Testis (tissue), 2 donors: ENCODE measurements at regions not wholly inside any gene's neighbourhood (a gene's known extent, or its start where the extent isn't known, plus 50 kb on each side); places are given as distances from the start of the nearest gene placed in this dataset.

Experiments used
- DNase-seq: peaks from one replicate; pipeline ENCODE4 v3.0.0-alpha.2; 2019
- H3K27ac ChIP-seq, 2 donors: fragments of 200-600 bp; sonication (generic); one replicate each; pipeline ENCODE4 v1.5.1; 2019
- H3K27me3 ChIP-seq: fragments of 200-600 bp; sonication (generic); one replicate; pipeline ENCODE4 v1.5.1; 2019
- H3K36me3 ChIP-seq: fragments of 200-600 bp; sonication (generic); one replicate; pipeline ENCODE4 v1.5.1; 2017; ENCODE audit warnings: low read depth; ENCODE audit errors: missing control alignments
- H3K4me1 ChIP-seq: fragments of 200-600 bp; sonication (generic); one replicate; pipeline ENCODE4 v1.5.1; 2019
- H3K4me3 ChIP-seq, 2 donors: fragments of 200-600 bp; sonication (generic); one replicate each; pipeline ENCODE4 v1.5.1; 2017 to 2019
- H3K9me3 ChIP-seq: fragments of 200-600 bp; sonication (generic); one replicate; pipeline ENCODE4 v1.5.1; 2017
- CTCF ChIP-seq, 3 experiments: fragments of 450-650 bp in 2 of 3; fragments of 200-600 bp in 1 of 3; sonication (generic) in 1 of 3; IDR thresholded peaks; one replicate each; pipeline ENCODE4 v1.5.1; 2016 to 2019; ENCODE audit warnings: antibody characterized with exemption in 3 of 3, mild to moderate bottlenecking in 2 of 3, moderate library complexity in 1 of 3
- POLR2A ChIP-seq: fragments of 450-650 bp; IDR thresholded peaks from one replicate; pipeline ENCODE4 v1.6.1; 2017; ENCODE audit warnings: antibody characterized with exemption, mild to moderate bottlenecking, moderate library complexity
- WGBS, 2 donors: methylation state at CpG; one replicate each; pipeline ENCODE4 v1.1.5; 2018; 5-methylcytosine and 5-hydroxymethylcytosine counted together
- intact Hi-C: fragments of 100-400 bp; cut with DNase I; formaldehyde crosslinking; loops from one replicate; pipeline ENCODE4 v1.15.1; 2023; ENCODE audit warnings: low total_unique reads

- Histone ChIP-seq H3K9me3 (no peaks in the 10 kb centered on the region), H3K4me1 (no peaks in the 10 kb centered on the region), H3K36me3 (no peaks in the 10 kb centered on the region), H3K4me3 (no peak overlapping the region), H3K27ac (no peak overlapping the region), H3K27me3 (no peaks in the 10 kb centered on the region)
- no peak for TF ChIP-seq POLR2A
- no peak for TF ChIP-seq CTCF (IDR thresholded peaks at IDR 0.05)
- peak; percentile 34 for DNase-seq
- intact Hi-C loops = no loop called here
- 59 to 68% methylated on average over 5 of the region's 5 CpGs for WGBS, 2 donors
These were observed 1092.0 kb downstream of the MAT2B start for GRCh38 chr5:164597293-164597900.

GRCh38 chr5:164600274-164600673 is 1094.9 kb downstream of the MAT2B start:
- no peak for DNase-seq
- TF ChIP-seq CTCF (IDR thresholded peaks at IDR 0.05) = no peak
- TF ChIP-seq POLR2A = no peak
- no peaks in the 10 kb centered on the region for H3K4me1 ChIP-seq
- no peaks in the 10 kb centered on the region for H3K36me3 ChIP-seq
- WGBS, 2 donors = 11 to 16% methylated on average over 2 of the region's 2 CpGs
- intact Hi-C loops = no loop called here
- H3K9me3 ChIP-seq = no peaks in the 10 kb centered on the region
- no peak overlapping the region for H3K4me3 ChIP-seq
- H3K27ac ChIP-seq = no peak overlapping the region
- no peaks in the 10 kb centered on the region for H3K27me3 ChIP-seq

- DNase-seq = peak; percentile 51
- Histone ChIP-seq H3K36me3 (no peaks in the 10 kb centered on the region), H3K4me1 (no peaks in the 10 kb centered on the region), H3K27ac (no peak overlapping the region), H3K9me3 (no peaks in the 10 kb centered on the region), H3K27me3 (no peaks in the 10 kb centered on the region), H3K4me3 (peak overlapping the region; percentile 45 to 53)
- 52 to 84% methylated on average over 24 to 31 of the region's 31 CpGs for WGBS, 2 donors
- intact Hi-C loops = no loop called here
- TF ChIP-seq POLR2A = no peak
- TF ChIP-seq CTCF (IDR thresholded peaks at IDR 0.05) = no peak
These were observed 1095.6 kb downstream of the MAT2B start for GRCh38 chr5:164600929-164601535.

- H3K4me1 ChIP-seq = no peaks in the 10 kb centered on the region
- H3K4me3 ChIP-seq = no peak overlapping the region
- WGBS, 2 donors = 96 to 100% methylated on average over 4 of the region's 4 CpGs
- no peaks in the 10 kb centered on the region for H3K36me3 ChIP-seq
- DNase-seq = no peak
- H3K27me3 ChIP-seq = no peaks in the 10 kb centered on the region
- no peaks in the 10 kb centered on the region for H3K9me3 ChIP-seq
- intact Hi-C loops = no loop called here
- TF ChIP-seq POLR2A = no peak
- TF ChIP-seq CTCF (IDR thresholded peaks at IDR 0.05) = no peak
- H3K27ac ChIP-seq = no peak overlapping the region
These were observed 1103.1 kb downstream of the MAT2B start for GRCh38 chr5:164608507-164608906.

GRCh38 chr5:164610374-164610773 is 1105.0 kb downstream of the MAT2B start:
- Histone ChIP-seq H3K36me3 (no peaks in the 10 kb centered on the region), H3K27ac (no peak overlapping the region), H3K4me1 (no peaks in the 10 kb centered on the region), H3K27me3 (no peaks in the 10 kb centered on the region), H3K9me3 (no peaks in the 10 kb centered on the region), H3K4me3 (no peak overlapping the region)
- intact Hi-C loops = no loop called here
- DNase-seq = no peak
- TF ChIP-seq POLR2A (no peak), CTCF (IDR thresholded peaks at IDR 0.05) (no peak)
- 86 to 94% methylated on average over 1 of the region's 1 CpG for WGBS, 2 donors
